K562 (cell line): ENCODE measurements at regions not wholly inside any gene's neighbourhood (a gene's known extent, or its start where the extent isn't known, plus 50 kb on each side); places are given as distances from the start of the nearest gene placed in this dataset.

ENCODE experiments used
- CHD7 ChIP-seq: fragments of 200-600 bp; sonication (generic); IDR thresholded peaks from one replicate; pipeline ENCODE4 v1.6.1; 2012; ENCODE audit warnings: mild to moderate bottlenecking, low read depth, low read length, inconsistent platforms
- HDAC8 ChIP-seq: fragments of 450-650 bp; IDR thresholded peaks from 2 replicates; pipeline ENCODE4 v1.6.1; 2016; ENCODE audit warnings: mild to moderate bottlenecking, missing genetic modification characterization, moderate library complexity, missing compliant biosample characterization
- HEY1 ChIP-seq: fragments of 250-450 bp; sonication (Bioruptor Pico); IDR thresholded peaks from 2 replicates; pipeline ENCODE4 v1.5.0; 2020; ENCODE audit warnings: mild to moderate bottlenecking, moderate library complexity, borderline replicate concordance
- MTA2 ChIP-seq: fragments of 450-650 bp; IDR thresholded peaks from 2 replicates; pipeline ENCODE4 v1.6.1; 2016; ENCODE audit warnings: low read depth
- MTF1 ChIP-seq: fragments of 250-450 bp; sonication (Bioruptor Pico); IDR thresholded peaks from 2 replicates; pipeline ENCODE4 v1.9.0; 2021; ENCODE audit warnings: moderate library complexity, mild to moderate bottlenecking, inconsistent platforms, borderline replicate concordance
- NR3C1 ChIP-seq: sonication (generic); formaldehyde crosslinking; IDR thresholded peaks from 2 replicates; pipeline ENCODE4 v1.8.1; 2022; ENCODE audit warnings: missing genetic modification reagents
- TRIM25 ChIP-seq: fragments of 450-650 bp; IDR thresholded peaks from 2 replicates; pipeline ENCODE4 v1.7.0; 2016; ENCODE audit warnings: borderline replicate concordance
- VEZF1 ChIP-seq: fragments of 200-800 bp; sonication (Bioruptor generic); IDR thresholded peaks from 2 replicates; pipeline ENCODE4 v1.6.1; 2017; ENCODE audit warnings: missing genetic modification characterization, missing compliant biosample characterization
- ZNF124 ChIP-seq: sonication (generic); formaldehyde crosslinking; IDR thresholded peaks from 2 replicates; pipeline ENCODE4 v1.8.1; 2022; ENCODE audit warnings: missing genetic modification reagents
- ZNF274 ChIP-seq: IDR thresholded peaks from 2 replicates; pipeline ENCODE4 v1.6.1; 2011; ENCODE audit warnings: low read depth, mild to moderate bottlenecking, low read length, moderate library complexity, borderline replicate concordance
- ZNF436 ChIP-seq: fragments of 250-450, 450-650 bp; sonication (Bioruptor Pico); formaldehyde crosslinking; IDR thresholded peaks from 2 replicates; pipeline ENCODE4 v1.7.0; 2020; ENCODE audit warnings: mild to moderate bottlenecking
- ZNF639 ChIP-seq, 2 experiments: fragments of 200-800 bp in 1 of 2; sonication (Bioruptor generic) in 1 of 2; sonication (generic) in 1 of 2; formaldehyde crosslinking in 1 of 2; IDR thresholded peaks in 1 of 2; conservative IDR thresholded peaks in 1 of 2; 2 replicates each; pipeline versions ENCODE4 v1.5.0 to v1.6.1; 2016 to 2020; ENCODE audit warnings: missing compliant biosample characterization in 1 of 2, missing genetic modification characterization in 1 of 2, missing genetic modification reagents in 1 of 2

- no peak for TF ChIP-seq ZNF639 (CRISPR knock-in tag; conservative IDR thresholded peaks at IDR 0.05 in 1 of 2, IDR thresholded peaks at IDR 0.05 in 1 of 2)
- TF ChIP-seq ZNF436: no peak
- no peak for TF ChIP-seq NR3C1 (CRISPR knock-in tag)
- no peak for TF ChIP-seq HEY1
- no peak for TF ChIP-seq CHD7
- 0 out of 2 replicates have a peak, but pooled peaks have one; percentile 12 for TF ChIP-seq MTA2
- no peak for TF ChIP-seq ZNF274
- no peak for TF ChIP-seq HDAC8 (tag)
- no peak for TF ChIP-seq ZNF124 (CRISPR knock-in tag)
- TF ChIP-seq TRIM25: no peak
- TF ChIP-seq VEZF1: no peak
- TF ChIP-seq MTF1: no peak
Measured at GRCh38 chr7:92997719-92998118, 120.1 kb downstream of the SAMD9 start (continued).
